Occipital lobe (tissue), 1 donor: ENCODE measurements at regions not wholly inside any gene's neighbourhood (a gene's known extent, or its start where the extent isn't known, plus 50 kb on each side); places are given as distances from the start of the nearest gene placed in this dataset.
"Not testable (repeated sequence)": the region's sequence is repeated elsewhere in the genome, so short reads cannot be mapped to it uniquely, and the experiment has no call there.

ENCODE experiments used
- DNase-seq: peaks from one replicate; lab custom pipeline; 2025; lab: John Stamatoyannopoulos, UW

DNA sequence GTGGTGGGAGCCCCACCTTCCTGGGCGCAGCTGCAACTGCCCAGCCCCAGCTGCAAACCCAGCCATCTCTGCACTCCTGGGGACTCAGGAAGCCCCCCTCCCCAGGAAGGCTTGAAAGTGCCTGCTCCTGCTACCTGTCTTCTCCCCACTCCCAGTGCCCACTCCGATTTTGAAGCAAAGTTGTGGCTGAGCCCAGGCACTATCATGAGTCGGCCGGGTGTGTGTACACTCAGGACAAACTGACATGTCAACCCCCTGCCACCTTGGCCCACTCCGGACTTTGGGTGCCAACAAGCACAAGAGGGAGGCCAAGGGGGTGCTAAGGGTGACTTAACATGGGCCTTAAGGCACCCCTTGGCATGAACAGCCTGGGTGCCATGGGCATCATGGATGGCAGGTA is 325.5 kb upstream of the PTGER4 start:
- DNase-seq: no peak

DNA sequence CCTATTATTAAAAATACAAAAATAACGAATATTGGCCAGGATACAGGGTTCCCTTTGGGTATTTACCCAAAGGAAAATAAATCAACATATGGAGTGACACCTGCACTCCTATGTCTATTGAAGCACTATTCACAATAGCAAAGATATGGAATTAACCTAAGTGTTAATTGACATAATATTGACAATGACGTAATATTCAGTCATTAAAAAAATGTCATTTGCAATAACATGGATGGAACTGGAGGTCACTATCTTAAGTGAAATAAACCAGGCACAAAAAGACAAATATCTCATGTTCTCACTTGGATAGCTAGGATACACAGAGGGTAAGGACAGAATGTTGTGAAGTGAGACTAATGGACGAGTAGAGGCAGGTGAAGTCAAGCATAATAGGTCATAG is 326.3 kb upstream of the PTGER4 start:
- DNase-seq: no peak

DNA sequence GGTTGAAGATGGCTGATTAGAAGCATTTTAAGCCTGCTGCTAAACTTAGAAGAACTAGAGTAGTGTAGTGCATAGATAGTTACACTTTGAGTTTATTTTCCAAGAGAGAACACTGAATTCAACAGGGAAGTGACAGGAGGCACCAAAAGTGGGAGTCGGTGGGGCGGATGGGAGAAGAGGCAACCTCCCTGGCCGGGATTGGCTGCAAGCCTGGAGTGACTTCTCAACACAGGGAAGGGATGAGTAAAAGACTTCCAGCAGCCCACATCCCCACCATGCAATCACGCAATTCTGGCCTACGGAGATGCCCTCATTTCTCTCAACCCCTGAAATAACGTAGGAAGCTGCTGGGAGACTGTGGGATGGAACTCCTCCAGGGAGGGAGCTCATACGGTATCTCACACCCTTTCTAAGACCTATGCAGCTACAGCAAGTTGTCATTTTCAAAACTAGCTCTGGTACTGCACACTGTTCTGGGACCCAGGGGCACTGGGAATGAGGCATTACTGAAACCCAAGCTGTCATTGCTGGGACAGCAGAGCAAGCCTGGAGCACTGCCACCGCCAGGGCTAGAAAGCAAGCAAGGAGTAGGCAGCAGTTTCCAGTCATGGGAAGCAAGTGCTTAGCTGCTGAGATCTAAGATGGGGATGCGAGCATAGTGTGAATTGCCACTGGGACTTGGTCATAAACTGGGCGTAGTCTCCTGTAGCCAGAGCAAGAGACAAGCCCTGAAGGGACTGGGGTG is 331.6 kb upstream of the PTGER4 start:
- DNase-seq: peak; percentile 28

DNA sequence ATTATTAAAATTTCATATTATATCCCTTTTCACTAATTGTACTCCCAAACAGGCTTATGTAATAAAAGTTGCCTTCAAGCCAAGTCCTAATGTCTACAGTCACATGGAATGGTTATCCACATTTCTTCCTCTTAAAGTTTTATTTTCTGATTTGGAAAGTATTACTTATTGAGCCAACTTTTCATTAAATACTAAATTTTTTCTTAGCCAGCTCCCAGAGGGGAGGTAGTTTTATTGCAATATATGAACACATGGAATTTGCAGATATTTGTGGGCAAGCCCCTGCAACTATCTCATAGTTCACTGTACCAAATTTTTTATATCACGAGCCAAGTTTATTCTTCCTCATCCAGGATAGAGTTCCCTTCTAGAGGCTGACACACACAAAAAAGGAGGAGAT is 332.8 kb upstream of the PTGER4 start:
- no peak for DNase-seq

GRCh38 chr5:40338434-40338833 is 341.3 kb upstream of the PTGER4 start:
- DNase-seq: not testable (repeated sequence)

DNA sequence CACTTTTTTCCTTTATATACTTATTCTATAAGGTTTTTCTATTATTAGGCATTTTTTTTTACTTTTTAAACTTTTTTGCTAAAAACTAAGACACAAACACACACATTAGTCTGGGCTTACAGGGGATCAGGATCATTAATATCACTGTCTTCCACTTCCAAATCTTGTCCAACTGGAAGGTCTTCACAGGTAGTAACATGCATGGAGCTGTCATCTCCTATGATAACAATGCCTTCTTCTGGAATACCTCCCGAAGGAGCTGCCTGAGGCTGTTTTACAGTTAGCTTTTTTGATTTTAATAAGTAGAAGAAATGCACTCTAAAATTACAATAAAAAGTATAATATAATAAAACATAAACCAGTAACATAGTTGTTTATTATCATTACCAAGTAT is 345.5 kb upstream of the PTGER4 start:
- no peak for DNase-seq

DNA sequence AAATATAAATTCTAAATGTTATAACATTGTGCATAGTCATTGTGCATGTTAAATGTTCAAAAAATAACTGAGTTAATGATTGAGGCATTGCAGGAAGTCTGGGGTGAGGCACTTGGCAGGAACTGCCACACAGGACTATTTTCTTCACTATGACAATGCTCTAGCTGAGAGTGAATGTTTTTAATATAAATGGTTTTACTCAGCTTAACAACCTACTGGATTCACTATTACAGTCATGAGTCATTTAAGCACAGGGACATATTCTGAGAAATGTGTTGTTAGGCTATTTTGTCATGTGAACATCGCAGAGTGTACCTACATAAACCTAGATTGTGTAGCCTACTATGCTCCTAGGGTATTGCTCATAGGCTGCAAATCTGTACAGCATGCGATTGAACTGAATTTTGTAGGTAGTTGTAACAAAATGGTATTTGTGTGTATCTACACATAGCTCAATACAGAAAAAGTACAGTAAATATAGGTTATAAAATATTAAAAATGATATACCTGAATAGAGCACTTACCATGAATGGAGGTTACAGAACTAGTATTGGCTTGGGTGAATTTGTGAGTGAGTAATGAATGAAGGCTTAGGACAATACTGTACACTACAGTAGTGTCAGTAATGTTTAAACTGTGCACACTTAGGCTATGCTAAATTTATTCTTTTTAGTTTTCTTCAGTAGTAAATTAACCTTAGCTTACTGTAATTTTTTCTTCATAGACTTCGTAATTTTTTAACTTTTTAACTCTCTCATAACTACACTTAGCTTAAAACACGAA is 346.1 kb upstream of the PTGER4 start:
- no peak for DNase-seq

- DNase-seq: no peak
Measured at GRCh38 chr5:40332970-40333369, 346.7 kb upstream of the PTGER4 start.

DNA sequence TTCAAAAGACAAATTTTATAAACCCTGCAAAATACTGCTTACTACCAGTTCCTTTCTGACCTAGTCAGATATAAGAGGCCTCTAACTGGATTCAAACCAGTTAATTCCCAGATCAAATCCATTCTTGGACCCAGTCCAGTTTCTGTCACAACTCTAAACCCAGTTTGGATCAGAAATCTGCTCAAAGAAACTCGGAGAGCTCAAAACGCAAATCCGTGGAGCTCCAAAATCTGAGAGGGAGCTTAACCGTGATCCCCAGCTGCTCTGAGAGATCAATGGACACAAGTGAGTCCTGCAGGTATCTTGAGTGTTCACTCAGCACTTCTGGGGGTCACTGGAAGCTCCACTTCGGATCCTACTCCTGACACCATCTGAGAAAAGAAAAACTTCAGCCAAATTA is 348.1 kb upstream of the PTGER4 start:
- DNase-seq: no peak

GRCh38 chr5:40321514-40321913 is 358.2 kb upstream of the PTGER4 start:
- no peak for DNase-seq

DNA sequence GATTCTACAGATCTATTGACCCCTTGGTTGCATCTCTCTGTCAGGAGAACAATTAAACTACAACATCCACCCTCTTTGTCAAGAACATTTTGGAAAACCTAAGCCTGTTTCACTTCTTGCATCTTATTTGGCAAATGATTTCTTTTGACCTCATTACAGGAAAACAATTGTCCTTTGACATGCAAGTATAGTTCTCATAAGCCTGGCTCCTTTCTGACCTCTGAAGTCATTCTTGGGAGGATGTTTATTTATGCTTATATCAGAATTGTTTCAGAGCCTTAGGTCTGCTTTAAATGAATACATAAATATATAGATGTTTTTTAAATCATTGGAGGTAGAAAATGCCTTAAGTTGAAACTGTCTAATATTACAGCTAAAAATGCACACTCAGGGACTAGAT is 361.3 kb upstream of the PTGER4 start:
- DNase-seq: no peak

DNA sequence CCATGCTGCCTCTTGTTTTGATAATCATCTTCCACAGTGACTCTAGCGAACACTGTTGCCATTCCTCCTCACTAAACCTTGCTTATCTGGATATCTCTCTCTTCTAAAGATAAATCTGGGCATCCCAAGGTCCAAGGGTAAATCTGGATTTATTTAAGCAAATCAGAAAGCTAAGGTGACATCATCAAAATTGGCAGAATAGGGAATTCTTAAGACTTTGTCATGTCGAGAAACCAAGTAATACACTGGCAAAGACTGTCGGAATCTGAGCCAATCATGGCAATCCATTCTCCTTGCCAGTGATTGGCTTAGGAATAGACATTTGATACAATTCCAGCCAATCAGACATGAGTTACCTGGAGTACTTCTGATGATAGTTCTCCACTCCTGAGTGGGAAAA is 362.7 kb upstream of the PTGER4 start:
- no peak for DNase-seq

GRCh38 chr5:40315126-40315525 is 364.6 kb upstream of the PTGER4 start:
- no peak for DNase-seq

- DNase-seq: no peak
Measured at GRCh38 chr5:40314275-40314674, 365.4 kb upstream of the PTGER4 start.

GRCh38 chr5:40312205-40312604 is 367.5 kb upstream of the PTGER4 start:
- no peak for DNase-seq

GRCh38 chr5:40309851-40310250 is 369.9 kb upstream of the PTGER4 start:
- no peak for DNase-seq

DNA sequence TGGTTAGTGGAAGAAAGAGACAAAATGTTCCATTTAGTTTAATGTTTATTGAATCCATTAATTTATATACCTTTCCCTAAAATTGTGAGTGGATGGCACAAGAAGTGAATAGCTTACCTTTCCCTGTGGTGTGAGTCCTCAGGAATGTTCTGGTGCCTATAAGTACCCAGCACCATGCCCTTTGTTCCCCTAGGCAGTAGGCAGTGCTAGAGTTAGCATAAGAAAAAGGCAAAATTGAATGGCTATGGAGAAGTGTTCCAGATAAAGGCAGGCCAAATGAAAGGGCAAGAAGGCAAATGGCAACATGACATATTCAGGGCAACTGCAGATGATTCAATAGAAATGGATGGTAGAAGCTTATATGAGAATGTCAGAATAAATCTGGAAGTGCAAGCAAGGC is 370.8 kb upstream of the PTGER4 start:
- DNase-seq: no peak

DNA sequence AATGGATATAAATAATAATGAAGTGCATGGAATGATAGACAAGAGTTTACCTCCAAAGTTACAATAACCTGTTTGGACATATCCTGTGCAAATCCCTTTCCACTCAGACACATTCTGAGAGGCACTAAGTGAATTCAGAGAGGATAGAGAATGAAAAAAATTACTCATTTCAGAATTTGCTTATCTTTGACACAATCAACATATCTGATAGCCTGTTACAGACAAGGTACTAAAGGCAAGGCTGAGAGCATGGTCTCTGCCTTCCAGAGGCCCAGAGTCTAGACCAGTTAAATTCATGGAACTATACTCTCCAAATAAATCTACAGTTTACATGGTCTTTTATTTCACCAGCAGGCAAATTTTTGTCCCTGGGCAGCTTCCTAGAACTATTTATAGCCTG is 371.8 kb upstream of the PTGER4 start:
- no peak for DNase-seq

- DNase-seq: no peak
Measured at GRCh38 chr5:40306869-40307487, 372.7 kb upstream of the PTGER4 start.

DNA sequence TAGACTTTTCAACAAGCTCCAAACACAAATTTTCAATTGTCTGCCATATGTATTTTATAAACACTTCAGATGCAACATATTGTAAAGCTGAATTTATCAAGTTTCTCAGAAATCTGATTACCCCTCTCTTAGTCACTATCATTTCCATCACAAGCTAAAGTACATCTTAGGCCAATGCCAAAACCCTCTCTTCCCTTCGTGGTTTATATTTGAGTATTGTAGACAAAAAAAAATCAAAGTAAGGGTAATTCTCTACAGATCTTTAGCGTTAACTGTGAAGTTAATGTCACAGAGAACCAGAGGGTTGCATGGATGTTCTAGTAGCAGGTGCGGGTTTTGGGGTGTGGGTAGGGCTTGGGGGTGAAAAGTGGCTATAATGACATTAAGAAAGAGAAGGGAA is 387.7 kb upstream of the PTGER4 start:
- no peak for DNase-seq

DNA sequence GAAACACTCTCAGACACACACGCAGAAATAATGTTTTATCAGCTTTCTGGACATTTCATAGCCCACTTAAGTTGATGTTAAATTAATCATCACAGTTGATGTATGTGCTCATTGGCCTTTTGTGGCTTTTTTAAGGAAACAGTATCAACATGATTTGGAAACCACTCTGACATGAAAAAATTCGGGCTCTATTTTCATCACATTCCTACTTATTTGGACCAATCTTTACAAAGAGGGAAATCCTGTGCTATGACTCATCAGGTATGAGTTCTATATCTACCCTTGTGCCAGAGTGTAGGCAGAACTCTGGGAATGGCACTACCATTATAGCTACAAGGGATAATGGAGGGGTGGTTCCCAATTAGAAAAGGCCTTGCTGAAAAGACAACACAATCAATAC is 388.4 kb upstream of the PTGER4 start:
- no peak for DNase-seq

- DNase-seq: no peak
Measured at GRCh38 chr5:40288800-40289485, 390.8 kb upstream of the PTGER4 start.
